ENCODE measurements at regions not wholly inside any gene's neighbourhood (a gene's known extent, or its start where the extent isn't known, plus 50 kb on each side); places are given as distances from the start of the nearest gene placed in this dataset.

- H3K4me1 Mint-ChIP-seq = no peaks in the 10 kb centered on the region
- peaks cover 0 to 6% (median 0%) of the 10 kb centered on the region in 7 donors for H3K9me3 Mint-ChIP-seq
- H3K36me3 Mint-ChIP-seq = no peaks in the 10 kb centered on the region
- peaks cover 12 to 59% (median 53%) of the 10 kb centered on the region in 3 donors for H3K27me3 Mint-ChIP-seq
- H3K4me3 Mint-ChIP-seq = no peak overlapping the region
- no peak for DNase-seq
- ATAC-seq (ENCODE audit: low read depth in 2 of 2) = no peak
- no peak overlapping the region for H3K27ac Mint-ChIP-seq
Measured at GRCh38 chr3:127489357-127489756, 101.2 kb downstream of the TPRA1 start.

- no peaks in the 10 kb centered on the region for H3K4me1 Mint-ChIP-seq
- H3K36me3 Mint-ChIP-seq = no peaks in the 10 kb centered on the region
- H3K9me3 Mint-ChIP-seq = peaks cover 0 to 4% (median 0%) of the 10 kb centered on the region in 7 donors
- ATAC-seq (ENCODE audit: low read depth in 2 of 2) = no peak
- DNase-seq = no peak
- no peak overlapping the region for H3K4me3 Mint-ChIP-seq
- no peak overlapping the region for H3K27ac Mint-ChIP-seq
- H3K27me3 Mint-ChIP-seq = peaks cover 12 to 61% (median 52%) of the 10 kb centered on the region in 3 donors
Measured at GRCh38 chr3:127488740-127489139, 101.8 kb downstream of the TPRA1 start.

- no peaks in the 10 kb centered on the region for H3K36me3 Mint-ChIP-seq
- H3K9me3 Mint-ChIP-seq = peaks cover 0 to 4% (median 0%) of the 10 kb centered on the region in 7 donors
- H3K27ac Mint-ChIP-seq = no peak overlapping the region
- H3K4me3 Mint-ChIP-seq = no peak overlapping the region
- H3K4me1 Mint-ChIP-seq = no peaks in the 10 kb centered on the region
- no peak for DNase-seq
- no peak for ATAC-seq (ENCODE audit: low read depth in 2 of 2)
- H3K27me3 Mint-ChIP-seq = peaks cover 13 to 67% (median 52%) of the 10 kb centered on the region in 3 donors
Measured at GRCh38 chr3:127488141-127488672, 102.3 kb downstream of the TPRA1 start.

- Mint-ChIP-seq H3K9me3 (peaks cover 0 to 4% (median 0%) of the 10 kb centered on the region in 7 donors), H3K4me1 (no peaks in the 10 kb centered on the region), H3K27ac (no peak overlapping the region), H3K4me3 (no peak overlapping the region), H3K27me3 (peaks cover 18 to 73% (median 61%) of the 10 kb centered on the region in 3 donors), H3K36me3 (no peaks in the 10 kb centered on the region)
- ATAC-seq (ENCODE audit: low read depth in 2 of 2) (no peak), DNase-seq (no peak)
Measured at GRCh38 chr3:127487196-127487595, 103.3 kb downstream of the TPRA1 start.

- H3K9me3 Mint-ChIP-seq = peaks cover 0 to 4% (median 0%) of the 10 kb centered on the region in 7 donors
- peaks cover 18 to 74% (median 64%) of the 10 kb centered on the region in 3 donors for H3K27me3 Mint-ChIP-seq
- no peak for ATAC-seq (ENCODE audit: low read depth in 2 of 2)
Measured at GRCh38 chr3:127486321-127486944, 104.1 kb downstream of the TPRA1 start.

GRCh38 chr3:127485396-127486170, 105.0 kb downstream of the TPRA1 start:
- Mint-ChIP-seq H3K36me3 (no peaks in the 10 kb centered on the region), H3K27me3 (peaks cover 13 to 71% (median 69%) of the 10 kb centered on the region in 3 donors), H3K4me3 (no peak overlapping the region), H3K27ac (no peak overlapping the region), H3K4me1 (no peaks in the 10 kb centered on the region), H3K9me3 (peaks cover 0 to 4% (median 0%) of the 10 kb centered on the region in 7 donors)
- DNase-seq = no peak
- no peak for ATAC-seq (ENCODE audit: low read depth in 2 of 2)

More at GRCh38 chr3:127486321-127486944, 104.1 kb downstream of the TPRA1 start:
- DNase-seq = no peak
- no peak overlapping the region for H3K27ac Mint-ChIP-seq
- no peaks in the 10 kb centered on the region for H3K36me3 Mint-ChIP-seq
- no peak overlapping the region for H3K4me3 Mint-ChIP-seq
- no peaks in the 10 kb centered on the region for H3K4me1 Mint-ChIP-seq

GRCh38 chr3:127484601-127485388, 105.7 kb downstream of the TPRA1 start:
- H3K4me3 Mint-ChIP-seq = peak overlapping the region in 1 of 8 donors; percentile 22
- DNase-seq (no peak), ATAC-seq (ENCODE audit: low read depth in 2 of 2) (no peak)
- peaks cover 13 to 71% (median 63%) of the 10 kb centered on the region in 3 donors for H3K27me3 Mint-ChIP-seq
- H3K27ac Mint-ChIP-seq = no peak overlapping the region
- H3K9me3 Mint-ChIP-seq = peaks cover 0 to 4% (median 0%) of the 10 kb centered on the region in 7 donors
- H3K4me1 Mint-ChIP-seq = no peaks in the 10 kb centered on the region
- no peaks in the 10 kb centered on the region for H3K36me3 Mint-ChIP-seq

GRCh38 chr3:127483902-127484591, 106.5 kb downstream of the TPRA1 start:
- no peak overlapping the region for H3K27ac Mint-ChIP-seq
- H3K36me3 Mint-ChIP-seq = no peaks in the 10 kb centered on the region
- ATAC-seq (ENCODE audit: low read depth in 2 of 2) (no peak), DNase-seq (no peak)
- H3K4me1 Mint-ChIP-seq = no peaks in the 10 kb centered on the region
- peaks cover 0 to 3% (median 0%) of the 10 kb centered on the region in 7 donors for H3K9me3 Mint-ChIP-seq
- peaks cover 13 to 63% (median 56%) of the 10 kb centered on the region in 3 donors for H3K27me3 Mint-ChIP-seq
- H3K4me3 Mint-ChIP-seq = no peak overlapping the region

GRCh38 chr3:127483005-127483641, 107.4 kb downstream of the TPRA1 start:
- no peaks in the 10 kb centered on the region for H3K36me3 Mint-ChIP-seq
- no peak for DNase-seq
- H3K4me3 Mint-ChIP-seq = no peak overlapping the region
- peaks cover 0 to 1% (median 0%) of the 10 kb centered on the region in 7 donors for H3K9me3 Mint-ChIP-seq
- no peak overlapping the region for H3K27ac Mint-ChIP-seq
- H3K27me3 Mint-ChIP-seq = peaks cover 13 to 54% (median 46%) of the 10 kb centered on the region in 3 donors
- no peak for ATAC-seq (ENCODE audit: low read depth in 2 of 2)
- no peaks in the 10 kb centered on the region for H3K4me1 Mint-ChIP-seq

GRCh38 chr3:127482216-127483004, 108.1 kb downstream of the TPRA1 start:
- peaks cover 13 to 47% (median 44%) of the 10 kb centered on the region in 3 donors for H3K27me3 Mint-ChIP-seq

GRCh38 chr3:127480196-127480954, 110.2 kb downstream of the TPRA1 start:
- Mint-ChIP-seq H3K4me1 (no peaks in the 10 kb centered on the region), H3K9me3 (no peaks in the 10 kb centered on the region), H3K27me3 (peaks cover 12 to 48% (median 45%) of the 10 kb centered on the region in 3 donors), H3K36me3 (no peaks in the 10 kb centered on the region), H3K27ac (peak overlapping the region in 1 of 6 donors; percentile 10), H3K4me3 (no peak overlapping the region)
- ATAC-seq (ENCODE audit: low read depth in 2 of 2) = no peak
- DNase-seq = no peak

More at GRCh38 chr3:127482216-127483004, 108.1 kb downstream of the TPRA1 start:
- no peaks in the 10 kb centered on the region for H3K36me3 Mint-ChIP-seq
- no peak overlapping the region for H3K4me3 Mint-ChIP-seq
- ATAC-seq (ENCODE audit: low read depth in 2 of 2) (no peak), DNase-seq (no peak)
- H3K9me3 Mint-ChIP-seq = no peaks in the 10 kb centered on the region
- H3K4me1 Mint-ChIP-seq = no peaks in the 10 kb centered on the region
- H3K27ac Mint-ChIP-seq = no peak overlapping the region

All from naive B cell (primary cell).